Chondrocyte (in vitro differentiated cells): ENCODE measurements at regions not wholly inside any gene's neighbourhood (a gene's known extent, or its start where the extent isn't known, plus 50 kb on each side); places are given as distances from the start of the nearest gene placed in this dataset.
A peak's percentile ranks its signal among the peaks of the same experiment; 100 is the strongest.

Experiments used
- DNase-seq: peaks from one replicate; pipeline ENCODE4 v3.0.0; 2021; ENCODE audit warnings: mixed read lengths, low spot score
- H3K27ac Mint-ChIP-seq: one replicate; pipeline ENCODE4 v1.8.0; 2021; ENCODE audit warnings: mild to moderate bottlenecking, moderate library complexity, mixed read lengths; ENCODE audit not compliant: unreplicated experiment
- H3K27me3 Mint-ChIP-seq: 2 replicates; pipeline ENCODE4 v1.8.0; 2021; ENCODE audit warnings: low read depth, mixed read lengths
- H3K36me3 Mint-ChIP-seq: 2 replicates; pipeline ENCODE4 v1.8.0; 2021; ENCODE audit warnings: low read depth, mixed read lengths
- H3K4me1 Mint-ChIP-seq: 2 replicates; pipeline ENCODE4 v1.8.0; 2021; ENCODE audit warnings: low read depth, mild to moderate bottlenecking, mixed read lengths
- H3K4me3 Mint-ChIP-seq: one replicate; pipeline ENCODE4 v1.8.0; 2021; ENCODE audit warnings: mild to moderate bottlenecking, moderate library complexity, mixed read lengths; ENCODE audit not compliant: unreplicated experiment
- H3K9me3 Mint-ChIP-seq: 2 replicates; pipeline ENCODE4 v1.8.0; 2021; ENCODE audit warnings: low read depth, mixed read lengths
- CTCF ChIP-seq: fragments of 200-600 bp; sonication (generic); IDR thresholded peaks from 2 replicates; pipeline ENCODE4 v1.5.0; 2021; ENCODE audit warnings: antibody characterized with exemption, mild to moderate bottlenecking, moderate library complexity

- no peaks in the 10 kb centered on the region for H3K9me3 Mint-ChIP-seq
- no peak for TF ChIP-seq CTCF
- H3K27ac Mint-ChIP-seq = no peak overlapping the region
- no peak overlapping the region for H3K4me3 Mint-ChIP-seq
- no peaks in the 10 kb centered on the region for H3K36me3 Mint-ChIP-seq
- peaks cover 30% of the 10 kb centered on the region for H3K27me3 Mint-ChIP-seq
- no peak for DNase-seq
- H3K4me1 Mint-ChIP-seq = no peaks in the 10 kb centered on the region
These were observed 131.7 kb downstream of the DCK start for GRCh38 chr4:71125137-71125536.

- DNase-seq = no peak
These were observed 133.3 kb downstream of the DCK start for GRCh38 chr4:71126719-71127118.

GRCh38 chr4:71130827-71131603 is 137.6 kb downstream of the DCK start:
- H3K4me3 Mint-ChIP-seq = no peak overlapping the region

More at GRCh38 chr4:71126719-71127118, 133.3 kb downstream of the DCK start:
- Mint-ChIP-seq H3K9me3 (no peaks in the 10 kb centered on the region), H3K4me1 (peaks cover 7% of the 10 kb centered on the region), H3K4me3 (no peak overlapping the region), H3K27ac (no peak overlapping the region), H3K27me3 (peaks cover 29% of the 10 kb centered on the region), H3K36me3 (no peaks in the 10 kb centered on the region)
- TF ChIP-seq CTCF = no peak

GRCh38 chr4:71132486-71132885 is 139.0 kb downstream of the DCK start:
- H3K4me3 Mint-ChIP-seq = no peak overlapping the region
- peaks cover 16% of the 10 kb centered on the region for H3K27me3 Mint-ChIP-seq
- no peak for TF ChIP-seq CTCF
- no peaks in the 10 kb centered on the region for H3K9me3 Mint-ChIP-seq
- no peak for DNase-seq
- H3K36me3 Mint-ChIP-seq = no peaks in the 10 kb centered on the region
- H3K27ac Mint-ChIP-seq = no peak overlapping the region
- H3K4me1 Mint-ChIP-seq = peaks cover 7% of the 10 kb centered on the region

More at GRCh38 chr4:71130827-71131603, 137.6 kb downstream of the DCK start:
- Mint-ChIP-seq H3K36me3 (no peaks in the 10 kb centered on the region), H3K9me3 (no peaks in the 10 kb centered on the region), H3K4me1 (peaks cover 7% of the 10 kb centered on the region), H3K27me3 (peaks cover 14% of the 10 kb centered on the region), H3K27ac (no peak overlapping the region)
- no peak for DNase-seq
- TF ChIP-seq CTCF = peak; percentile 68

GRCh38 chr4:71133491-71133890 is 140.0 kb downstream of the DCK start:
- Mint-ChIP-seq H3K9me3 (no peaks in the 10 kb centered on the region), H3K4me3 (no peak overlapping the region), H3K27me3 (peaks cover 11% of the 10 kb centered on the region), H3K27ac (no peak overlapping the region), H3K36me3 (no peaks in the 10 kb centered on the region), H3K4me1 (peaks cover 7% of the 10 kb centered on the region)
- no peak for DNase-seq
- TF ChIP-seq CTCF = no peak
